K562 (cell line): ENCODE measurements at regions not wholly inside any gene's neighbourhood (a gene's known extent, or its start where the extent isn't known, plus 50 kb on each side); places are given as distances from the start of the nearest gene placed in this dataset.

Source experiments
- DNMT1 ChIP-seq: fragments of 450-650 bp; IDR thresholded peaks from 2 replicates; pipeline ENCODE4 v1.6.1; 2016; ENCODE audit warnings: antibody characterized with exemption, mild to moderate bottlenecking
- SETDB1 ChIP-seq: IDR thresholded peaks from one replicate; pipeline ENCODE4 v1.6.1; 2012; ENCODE audit warnings: low read length, control low read depth, inconsistent platforms
- TAF1 ChIP-seq: IDR thresholded peaks from 2 replicates; pipeline ENCODE4 v1.6.1; 2011; ENCODE audit warnings: mild to moderate bottlenecking, low read length, moderate library complexity; ENCODE audit not compliant: insufficient read depth, control insufficient read depth, severe bottlenecking; ENCODE audit errors: extremely low read depth

GRCh38 chr6:49145280-49145679 is 317.8 kb downstream of the MMUT start:
- TF ChIP-seq SETDB1 (no peak), TAF1 (no peak), DNMT1 (no peak)
